ENCODE measurements at regions not wholly inside any gene's neighbourhood (a gene's known extent, or its start where the extent isn't known, plus 50 kb on each side); places are given as distances from the start of the nearest gene placed in this dataset.

- TF ChIP-seq CTCF (IDR thresholded peaks at IDR 0.05) (no peak), POLR2A (IDR thresholded peaks at IDR 0.05) (no peak)
These were observed 475.7 kb downstream of the CCER1 start for GRCh38 chr12:90479237-90479636.
